ENCODE measurements at regions not wholly inside any gene's neighbourhood (a gene's known extent, or its start where the extent isn't known, plus 50 kb on each side); places are given as distances from the start of the nearest gene placed in this dataset.

DNA sequence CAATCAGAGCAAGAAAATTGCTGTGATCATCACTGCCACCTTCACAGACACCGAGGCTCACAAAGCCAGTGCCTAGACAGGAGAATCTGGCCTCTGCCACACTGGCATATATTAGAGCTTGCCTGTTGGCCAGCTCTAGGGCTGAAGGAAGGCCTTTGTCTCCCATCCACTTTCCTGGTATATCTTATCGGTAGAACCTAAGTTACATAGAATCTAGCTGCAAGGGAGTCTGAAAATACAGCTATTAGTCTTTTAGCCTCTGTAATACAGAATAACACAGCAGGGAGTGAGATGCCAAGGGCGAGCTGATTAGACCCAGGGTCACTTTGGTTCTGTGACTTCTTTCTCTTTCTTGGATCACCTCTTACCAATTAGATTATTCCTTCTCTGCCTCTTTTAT is 154.9 kb upstream of the KL start:
- no peak overlapping the region for H3K4me3 ChIP-seq (ENCODE audit: control insufficient read depth, low read depth, low read length)
- TF ChIP-seq, protein P1, sequence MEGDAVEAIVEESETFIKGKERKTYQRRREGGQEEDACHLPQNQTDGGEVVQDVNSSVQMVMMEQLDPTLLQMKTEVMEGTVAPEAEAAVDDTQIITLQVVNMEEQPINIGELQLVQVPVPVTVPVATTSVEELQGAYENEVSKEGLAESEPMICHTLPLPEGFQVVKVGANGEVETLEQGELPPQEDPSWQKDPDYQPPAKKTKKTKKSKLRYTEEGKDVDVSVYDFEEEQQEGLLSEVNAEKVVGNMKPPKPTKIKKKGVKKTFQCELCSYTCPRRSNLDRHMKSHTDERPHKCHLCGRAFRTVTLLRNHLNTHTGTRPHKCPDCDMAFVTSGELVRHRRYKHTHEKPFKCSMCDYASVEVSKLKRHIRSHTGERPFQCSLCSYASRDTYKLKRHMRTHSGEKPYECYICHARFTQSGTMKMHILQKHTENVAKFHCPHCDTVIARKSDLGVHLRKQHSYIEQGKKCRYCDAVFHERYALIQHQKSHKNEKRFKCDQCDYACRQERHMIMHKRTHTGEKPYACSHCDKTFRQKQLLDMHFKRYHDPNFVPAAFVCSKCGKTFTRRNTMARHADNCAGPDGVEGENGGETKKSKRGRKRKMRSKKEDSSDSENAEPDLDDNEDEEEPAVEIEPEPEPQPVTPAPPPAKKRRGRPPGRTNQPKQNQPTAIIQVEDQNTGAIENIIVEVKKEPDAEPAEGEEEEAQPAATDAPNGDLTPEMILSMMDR (conservative IDR thresholded peaks at IDR 0.05; ENCODE audit: control insufficient read depth, insufficient read depth, low read depth, low read length) = no peak
- no peak for DNase-seq (ENCODE audit: low read depth)

DNA sequence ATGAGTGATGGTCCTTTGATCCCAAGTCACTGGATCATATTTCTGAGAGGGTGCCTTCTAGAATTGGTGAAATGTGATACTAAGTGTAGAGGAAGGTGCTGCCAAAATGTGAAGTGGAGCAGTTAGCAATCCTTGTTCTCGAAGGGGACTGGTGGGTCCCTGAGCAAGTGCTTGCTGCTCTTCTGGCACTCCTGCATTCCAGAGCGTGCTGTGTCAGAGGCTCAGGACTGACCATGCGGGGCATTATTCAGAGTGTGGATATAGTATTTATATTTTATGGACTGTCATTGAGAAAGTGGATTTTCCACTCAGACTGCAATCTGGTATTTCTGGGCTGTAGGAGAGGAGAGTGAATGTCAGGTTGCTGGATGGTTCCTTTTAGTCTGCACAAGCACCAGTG is 152.6 kb upstream of the KL start:
- DNase-seq (ENCODE audit: low read depth) = no peak
- TF ChIP-seq, protein P1 (conservative IDR thresholded peaks at IDR 0.05; ENCODE audit: control insufficient read depth, insufficient read depth, low read depth, low read length) = no peak
- no peak overlapping the region for H3K4me3 ChIP-seq (ENCODE audit: control insufficient read depth, low read depth, low read length)

DNA sequence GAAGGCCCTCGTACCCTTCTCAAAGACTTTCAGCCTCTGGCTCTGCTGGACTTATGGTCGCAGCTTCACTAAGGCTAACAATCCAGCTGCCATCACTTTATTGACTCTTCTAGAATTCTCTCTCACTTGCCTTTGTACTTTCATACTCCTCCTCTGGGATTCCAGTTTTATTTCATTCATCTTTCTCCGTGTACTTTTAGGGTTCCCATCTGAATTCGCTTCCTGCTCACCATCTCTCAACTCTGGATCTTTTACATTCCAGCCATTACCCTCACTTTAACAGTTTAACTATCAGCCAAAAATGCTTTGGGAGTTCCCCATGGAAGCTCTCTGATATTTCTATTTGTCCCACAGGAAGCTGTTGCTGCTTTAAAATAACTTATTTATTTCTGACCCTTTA is 149.3 kb upstream of the KL start:
- H3K4me3 ChIP-seq (ENCODE audit: control insufficient read depth, low read depth, low read length) = no peak overlapping the region
- no peak for DNase-seq (ENCODE audit: low read depth)
- TF ChIP-seq, protein P1 (conservative IDR thresholded peaks at IDR 0.05; ENCODE audit: control insufficient read depth, insufficient read depth, low read depth, low read length) = no peak

DNA sequence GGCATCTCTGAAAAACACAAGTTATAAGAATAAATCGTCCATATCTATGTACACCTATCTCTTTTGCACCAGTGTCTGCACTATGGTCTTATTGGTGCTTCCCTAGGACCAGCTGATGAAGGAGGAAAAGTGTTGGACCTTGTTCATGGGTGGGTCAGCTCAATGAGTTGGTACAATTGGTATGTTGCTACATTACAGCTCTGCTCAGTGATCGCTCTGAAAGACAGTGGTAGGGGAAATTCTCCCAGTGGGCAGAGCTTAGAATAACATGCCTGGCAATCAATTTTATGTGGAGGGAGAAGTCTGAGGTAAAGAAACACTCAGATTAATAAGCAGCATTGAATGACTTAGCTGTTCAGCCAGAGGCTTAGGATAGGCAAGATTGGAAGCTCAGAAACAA is 138.7 kb upstream of the KL start:
- TF ChIP-seq, protein P1 (conservative IDR thresholded peaks at IDR 0.05; ENCODE audit: control insufficient read depth, insufficient read depth, low read depth, low read length) = no peak
- no peak for DNase-seq (ENCODE audit: low read depth)
- H3K4me3 ChIP-seq (ENCODE audit: control insufficient read depth, low read depth, low read length) = no peak overlapping the region

DNA sequence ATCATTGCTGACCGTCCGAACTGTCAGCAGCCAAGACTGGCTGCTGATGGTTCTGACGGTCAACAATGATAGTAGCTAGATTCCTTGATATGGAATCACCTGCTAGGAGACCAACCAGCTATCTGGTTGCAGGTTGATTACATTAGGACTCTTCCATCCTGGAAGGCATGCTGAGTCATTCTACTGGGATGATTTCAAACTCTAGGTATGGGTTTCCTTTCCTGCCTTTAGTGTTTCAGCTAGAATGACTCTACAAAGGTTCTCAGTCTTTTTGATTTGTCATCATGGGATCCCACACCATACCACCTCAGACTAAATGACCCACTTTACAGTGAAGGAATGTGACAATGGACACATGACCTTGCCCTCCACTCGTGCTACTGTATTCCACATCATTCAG is 138.1 kb upstream of the KL start:
- DNase-seq (ENCODE audit: low read depth) = peak; percentile 33
- TF ChIP-seq, protein P1 (conservative IDR thresholded peaks at IDR 0.05; ENCODE audit: control insufficient read depth, insufficient read depth, low read depth, low read length) = no peak
- H3K4me3 ChIP-seq (ENCODE audit: control insufficient read depth, low read depth, low read length) = no peak overlapping the region

DNA sequence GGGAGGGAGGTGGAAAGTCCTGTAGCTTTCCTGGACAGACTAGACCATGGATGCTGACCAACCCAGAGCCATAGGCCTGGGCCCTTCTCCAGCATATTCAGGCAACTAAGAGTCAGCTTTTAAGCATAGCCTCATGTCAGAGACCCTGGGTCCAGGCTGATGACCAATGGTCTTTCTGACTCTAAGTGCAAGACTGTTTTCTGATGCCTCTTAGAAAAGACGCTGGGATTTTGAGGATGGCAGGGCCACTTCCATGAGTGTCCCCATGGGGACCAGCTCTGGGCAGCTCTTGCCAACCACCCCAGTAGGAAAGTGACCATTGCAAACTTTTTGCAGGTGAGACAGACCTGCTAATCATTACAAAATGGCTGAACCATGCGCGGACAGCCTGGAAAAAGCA is 135.6 kb upstream of the KL start:
- DNase-seq (ENCODE audit: low read depth) = no peak
- no peak overlapping the region for H3K4me3 ChIP-seq (ENCODE audit: control insufficient read depth, low read depth, low read length)
- TF ChIP-seq, protein P1 (conservative IDR thresholded peaks at IDR 0.05; ENCODE audit: control insufficient read depth, insufficient read depth, low read depth, low read length) = no peak

DNA sequence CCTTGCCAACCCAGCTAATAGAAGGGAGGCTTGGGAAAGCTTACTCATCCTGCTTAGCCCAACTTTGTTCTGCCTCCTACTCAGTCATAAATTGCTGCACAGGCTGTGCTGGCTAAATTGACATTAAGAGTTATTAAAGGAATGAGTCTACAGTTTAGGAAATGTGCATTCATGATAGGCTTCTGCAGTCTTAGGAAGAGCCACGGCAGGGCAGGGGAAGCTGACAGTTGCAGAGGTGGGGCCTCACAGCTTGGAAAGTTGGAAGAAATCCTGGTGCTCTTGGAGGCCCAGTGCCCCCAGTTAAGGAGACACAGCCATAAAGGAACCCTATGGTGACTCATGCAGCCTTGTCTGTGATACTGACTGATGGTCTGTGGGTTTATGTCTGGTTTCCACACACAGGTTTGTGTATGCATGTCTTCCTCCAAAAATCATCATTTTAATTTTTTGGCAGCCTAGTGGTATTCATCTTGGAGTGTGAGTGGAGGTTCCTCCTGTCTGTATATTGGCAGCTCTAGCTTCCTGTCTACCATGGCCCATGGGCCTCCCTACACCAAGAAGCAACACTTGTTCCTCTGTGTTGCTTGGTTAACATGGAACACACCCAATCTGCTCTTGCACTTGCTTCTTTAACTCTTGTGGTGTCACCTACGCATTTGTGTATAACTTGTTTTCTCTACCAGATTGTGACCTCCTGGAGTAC is 135.0 kb upstream of the KL start:
- TF ChIP-seq, protein P1 (conservative IDR thresholded peaks at IDR 0.05; ENCODE audit: control insufficient read depth, insufficient read depth, low read depth, low read length) = no peak
- H3K4me3 ChIP-seq (ENCODE audit: control insufficient read depth, low read depth, low read length) = no peak overlapping the region
- peak; percentile 88 for DNase-seq (ENCODE audit: low read depth)
